HG03342 (cell line): ENCODE measurements at regions not wholly inside any gene's neighbourhood (a gene's known extent, or its start where the extent isn't known, plus 50 kb on each side); places are given as distances from the start of the nearest gene placed in this dataset.

Experiments
- ATAC-seq: cut with Tn5 transposase; IDR thresholded peaks from one replicate; pipeline ENCODE4 v1.9.1; 2021; ENCODE audit warnings: mild to moderate bottlenecking, moderate library complexity; ENCODE audit not compliant: unreplicated experiment

DNA sequence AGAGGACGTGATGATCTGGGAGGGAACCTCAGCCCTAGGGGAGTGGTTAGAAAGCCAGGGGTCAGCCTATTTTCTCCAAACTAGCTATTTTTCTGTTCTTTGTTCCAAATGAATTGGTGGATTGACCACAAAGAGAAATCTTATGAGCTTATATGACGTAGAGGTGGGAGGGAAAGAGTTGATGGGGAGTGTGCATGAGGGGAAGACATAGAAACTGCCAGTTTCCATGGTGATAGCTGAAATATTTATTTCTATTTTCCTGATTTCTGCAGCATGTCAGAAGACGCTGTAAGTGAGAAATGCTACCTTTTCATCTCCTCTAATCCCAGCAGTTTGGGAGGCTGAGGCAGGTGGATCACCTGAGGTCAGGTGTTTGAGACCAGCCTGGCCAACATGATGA, 51.4 kb upstream of the CISTR start:
- no peak for ATAC-seq

DNA sequence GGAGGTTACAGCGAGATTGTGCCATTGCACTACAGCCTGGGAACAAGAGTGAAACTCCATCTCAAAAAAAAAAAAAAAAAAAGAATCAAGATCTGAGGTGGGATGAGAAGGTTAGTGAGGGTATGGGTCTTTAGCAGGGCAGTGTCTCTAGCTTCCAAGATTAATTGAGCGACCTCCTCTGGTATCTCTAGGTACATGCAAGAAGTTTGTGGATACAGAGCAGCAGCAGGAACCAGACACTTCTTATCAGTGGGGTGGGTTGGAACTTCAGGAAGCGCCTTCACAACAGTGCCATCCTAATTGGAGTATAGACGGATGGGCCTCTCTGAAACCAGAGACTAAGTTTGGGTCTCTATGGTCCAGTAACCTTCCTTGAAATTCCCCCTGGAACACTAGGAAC, 51.9 kb upstream of the CISTR start:
- ATAC-seq: no peak

DNA sequence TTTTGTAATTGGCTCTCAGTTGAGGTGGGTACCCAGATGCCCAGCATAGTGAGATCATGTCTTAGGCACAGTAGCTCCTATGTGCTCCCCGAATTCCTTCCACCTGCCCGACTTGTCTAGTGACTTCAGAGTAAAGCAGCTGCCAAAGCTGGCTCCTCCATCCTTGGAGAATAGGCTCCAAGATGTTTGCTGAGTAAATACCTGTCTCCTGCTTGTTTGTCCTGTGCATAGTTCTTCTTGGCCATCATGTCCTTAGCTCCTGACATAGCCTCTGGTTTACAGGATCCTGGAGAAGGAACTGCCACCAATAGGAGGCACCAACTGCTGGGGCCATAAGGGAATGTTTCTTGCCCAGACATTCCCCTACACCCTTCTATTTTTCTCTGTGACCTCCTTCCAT, 52.6 kb upstream of the CISTR start:
- no peak for ATAC-seq

DNA sequence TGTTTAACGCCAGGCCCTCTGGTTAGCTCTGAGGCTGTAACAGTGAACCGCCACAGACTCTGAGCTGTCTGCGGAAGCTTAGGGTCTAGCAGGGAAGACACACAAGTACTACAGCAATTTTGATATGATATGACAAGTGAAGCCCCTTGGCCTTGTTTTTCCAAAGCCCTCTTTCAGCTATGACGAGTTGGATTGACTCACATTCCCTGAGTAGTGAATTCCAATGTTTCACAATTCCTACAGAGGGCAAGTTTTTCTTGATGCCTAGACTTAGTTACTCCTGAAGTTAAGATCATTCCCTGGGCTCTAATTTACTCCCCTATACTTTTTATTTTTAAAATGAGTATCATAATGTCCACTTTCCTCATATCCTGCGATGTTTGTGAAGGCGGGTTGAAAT, 53.3 kb upstream of the CISTR start:
- no peak for ATAC-seq

DNA sequence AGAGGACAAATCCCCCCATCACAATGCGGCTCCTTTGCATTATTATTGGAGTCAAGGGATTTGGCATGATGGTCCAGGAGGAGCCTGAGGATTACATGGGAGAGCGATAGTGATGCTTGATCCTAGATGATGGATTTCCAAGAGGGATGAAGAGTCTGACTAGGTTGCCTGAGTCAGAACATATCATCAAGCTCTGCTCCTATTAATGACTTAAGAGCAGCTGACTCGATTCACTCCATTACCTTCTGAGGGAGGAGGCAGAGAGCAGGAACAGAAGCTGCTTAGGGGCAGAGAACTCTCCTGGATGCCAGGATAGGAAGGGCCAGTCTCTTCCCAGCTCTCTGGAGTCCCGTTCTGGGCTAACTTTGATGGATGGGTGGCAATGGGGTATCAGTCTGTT, 54.0 kb upstream of the CISTR start:
- no peak for ATAC-seq

DNA sequence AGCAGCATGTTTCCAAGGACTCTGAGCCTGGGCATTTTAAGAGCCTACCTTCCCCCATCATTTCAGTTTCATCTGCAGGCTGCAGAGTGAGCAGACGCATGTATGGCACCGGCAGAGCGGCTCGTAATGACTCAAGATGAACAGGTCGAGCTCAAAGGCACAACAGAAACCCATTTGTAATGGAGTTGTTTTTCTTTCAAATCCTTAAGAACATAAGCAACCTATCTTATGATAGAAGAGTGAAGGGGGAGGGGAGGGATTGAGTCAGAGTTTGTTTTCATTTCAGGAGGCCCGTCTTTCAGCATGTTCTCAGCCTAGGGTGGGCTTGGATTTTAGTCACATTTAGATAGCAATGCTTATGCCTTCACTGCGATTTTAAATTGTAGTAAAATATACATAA, 54.9 kb upstream of the CISTR start:
- no peak for ATAC-seq

DNA sequence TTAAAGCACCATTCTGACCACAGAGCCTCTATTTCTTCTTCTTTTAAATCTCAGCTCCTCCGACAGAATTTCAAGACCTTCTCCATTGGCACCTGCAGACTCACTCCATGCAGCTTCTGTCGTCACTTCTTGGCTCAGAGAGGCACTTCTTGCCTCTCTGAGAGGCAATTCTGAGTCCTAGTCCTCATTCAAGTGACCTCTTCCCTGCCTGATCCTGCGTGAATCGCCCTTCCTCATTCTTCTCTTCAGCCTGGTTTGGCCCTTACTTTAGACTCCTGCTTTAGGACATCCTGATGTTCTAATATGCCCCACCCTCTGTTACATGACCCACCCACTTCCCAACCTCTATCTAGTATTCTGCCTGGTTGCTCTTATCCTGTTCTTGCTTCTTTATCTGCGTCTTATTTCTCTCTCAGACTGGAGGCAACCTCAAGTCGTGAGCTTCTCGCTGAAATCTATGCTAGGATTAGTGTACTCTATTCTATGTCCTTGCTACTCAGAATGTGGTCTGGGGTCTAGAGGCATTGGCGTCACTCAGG, 55.6 kb upstream of the CISTR start:
- ATAC-seq: no peak

DNA sequence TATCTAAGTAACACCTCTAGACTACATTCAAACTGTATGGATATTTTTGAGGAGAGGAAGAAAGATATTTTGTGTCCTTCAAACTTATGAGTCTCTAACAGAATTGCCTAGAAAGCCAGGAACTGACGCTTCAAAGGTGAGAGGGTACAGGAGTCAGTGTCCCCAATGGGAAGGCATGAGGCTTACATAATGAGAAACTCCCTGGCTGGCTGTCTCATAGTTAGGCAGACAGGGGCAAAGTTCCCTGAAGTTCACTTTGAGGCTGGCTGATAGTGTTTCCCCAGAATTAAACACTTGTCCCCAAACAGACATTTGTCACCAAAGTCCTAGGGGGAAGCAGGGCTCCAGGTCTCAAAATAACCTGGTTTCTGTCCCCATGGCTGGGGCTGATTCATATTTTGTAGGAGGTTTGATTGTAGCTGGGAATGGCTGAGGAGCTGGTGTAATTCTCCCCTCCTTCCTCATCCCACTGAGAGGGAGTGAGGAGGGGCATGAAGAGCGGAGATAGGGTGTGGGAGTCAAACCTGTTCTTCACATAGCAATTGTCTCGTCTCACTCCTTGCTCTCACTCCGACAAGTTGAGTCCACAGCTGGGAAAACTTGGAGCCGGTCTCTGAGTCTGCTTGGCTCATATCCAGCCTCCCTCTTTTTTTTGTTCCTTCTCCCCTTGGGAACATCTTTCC, 56.4 kb upstream of the CISTR start:
- no peak for ATAC-seq

DNA sequence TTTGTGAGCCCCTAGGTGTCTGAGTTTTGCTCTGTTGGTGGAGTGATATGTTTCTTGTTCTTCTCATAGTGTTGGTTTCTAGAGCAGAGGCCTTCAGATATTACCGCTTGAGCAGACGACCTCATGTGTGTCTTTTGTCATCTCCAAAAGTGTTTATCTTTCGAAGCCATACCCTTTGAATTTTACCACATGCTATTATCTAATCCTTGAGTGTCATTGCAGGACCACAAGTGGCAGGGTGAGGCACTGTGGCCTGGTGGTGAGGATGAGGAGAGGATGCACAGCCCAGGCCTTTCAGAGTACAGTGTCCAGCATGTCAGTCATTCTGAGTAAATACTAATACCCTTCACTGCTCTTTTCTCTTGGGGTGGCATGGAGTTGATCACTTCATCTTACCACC, 57.2 kb upstream of the CISTR start:
- no peak for ATAC-seq

DNA sequence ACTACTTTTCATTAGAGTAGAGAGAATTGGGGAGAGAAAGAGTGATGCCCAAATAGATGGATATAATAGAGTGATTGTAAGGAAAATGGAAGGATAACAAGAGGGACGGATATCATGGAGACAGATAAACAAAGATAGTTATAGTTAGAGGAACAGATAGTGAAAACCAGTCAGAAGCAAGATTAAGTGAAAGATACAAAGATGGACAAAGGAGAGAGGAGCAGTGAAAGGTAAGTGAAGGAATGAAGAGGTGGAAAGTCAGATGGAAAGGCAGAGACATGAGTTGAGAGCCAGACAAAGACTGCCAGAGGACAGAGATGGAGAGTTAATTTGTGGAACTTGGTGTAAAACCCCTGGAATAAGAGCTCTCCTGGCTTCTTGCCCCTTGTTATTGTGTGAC, 59.2 kb upstream of the CISTR start:
- ATAC-seq: no peak

DNA sequence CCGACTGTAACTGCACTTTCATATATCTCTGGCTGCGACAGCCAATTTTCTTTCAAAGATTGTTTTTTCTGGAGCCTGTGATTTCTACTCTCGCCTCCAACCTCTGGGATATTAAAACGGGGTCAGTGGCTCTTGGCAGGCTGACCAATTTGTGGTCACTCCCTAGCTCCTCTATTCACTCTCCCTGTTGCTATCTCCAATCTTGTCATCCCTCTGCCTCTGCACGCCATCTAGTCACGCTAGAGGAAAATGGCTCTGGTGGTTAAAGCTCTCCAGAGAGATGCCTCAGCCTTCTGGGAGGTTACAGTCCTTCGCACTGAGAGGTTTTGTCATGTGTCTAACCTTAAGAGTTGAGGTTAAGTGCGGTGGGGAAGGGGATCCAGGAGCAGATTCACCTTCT, 59.8 kb upstream of the CISTR start:
- no peak for ATAC-seq

DNA sequence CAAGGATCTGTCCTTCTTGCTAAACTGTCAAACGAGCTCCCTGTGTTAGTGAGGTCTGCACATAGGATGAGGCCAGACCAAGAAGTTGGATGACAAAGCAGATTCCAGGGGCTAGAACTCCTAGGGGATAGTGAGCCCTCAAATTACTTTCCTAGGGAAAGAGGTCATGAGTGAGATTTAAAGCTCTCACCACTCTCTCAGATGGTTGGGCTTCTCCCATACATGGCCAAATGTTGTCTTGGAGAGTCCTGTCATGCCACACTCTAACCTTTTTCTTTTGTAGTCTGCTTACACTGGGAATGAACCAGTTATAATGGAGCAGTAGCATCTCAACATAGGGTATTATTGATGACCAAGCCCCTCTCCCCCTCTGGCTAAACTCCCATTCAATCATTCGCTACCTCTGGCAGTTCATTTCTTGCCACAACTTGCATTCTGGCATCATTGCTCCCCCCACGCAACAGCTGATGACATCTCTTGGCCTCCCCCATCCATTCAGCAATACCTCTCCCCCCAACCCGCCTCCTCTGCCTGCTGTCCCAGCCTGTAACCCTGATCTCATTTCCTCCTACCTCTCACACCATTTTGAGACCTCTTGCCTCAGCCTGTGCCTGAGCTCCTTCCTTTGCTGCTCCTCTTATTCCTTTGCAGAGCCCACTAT, 64.7 kb upstream of the CISTR start:
- ATAC-seq: no peak

DNA sequence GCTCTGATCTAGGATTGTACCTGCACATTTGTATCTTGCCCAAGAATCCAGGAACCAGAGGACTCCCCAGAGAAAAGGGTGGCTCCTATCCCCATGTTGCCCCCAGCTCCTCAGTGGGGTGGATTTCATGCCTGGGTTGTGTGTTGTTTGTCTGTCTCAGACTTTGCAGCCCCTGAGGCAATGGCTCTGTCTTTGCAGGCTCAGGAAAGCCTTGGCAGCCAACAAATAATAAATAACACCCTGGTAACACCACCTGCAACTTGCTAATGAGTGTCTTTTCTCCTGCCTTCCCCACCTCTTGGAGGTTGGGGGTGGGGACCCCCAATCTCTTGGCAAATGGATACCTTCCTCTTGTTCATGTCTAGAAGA, 65.2 kb upstream of the CISTR start:
- no peak for ATAC-seq

DNA sequence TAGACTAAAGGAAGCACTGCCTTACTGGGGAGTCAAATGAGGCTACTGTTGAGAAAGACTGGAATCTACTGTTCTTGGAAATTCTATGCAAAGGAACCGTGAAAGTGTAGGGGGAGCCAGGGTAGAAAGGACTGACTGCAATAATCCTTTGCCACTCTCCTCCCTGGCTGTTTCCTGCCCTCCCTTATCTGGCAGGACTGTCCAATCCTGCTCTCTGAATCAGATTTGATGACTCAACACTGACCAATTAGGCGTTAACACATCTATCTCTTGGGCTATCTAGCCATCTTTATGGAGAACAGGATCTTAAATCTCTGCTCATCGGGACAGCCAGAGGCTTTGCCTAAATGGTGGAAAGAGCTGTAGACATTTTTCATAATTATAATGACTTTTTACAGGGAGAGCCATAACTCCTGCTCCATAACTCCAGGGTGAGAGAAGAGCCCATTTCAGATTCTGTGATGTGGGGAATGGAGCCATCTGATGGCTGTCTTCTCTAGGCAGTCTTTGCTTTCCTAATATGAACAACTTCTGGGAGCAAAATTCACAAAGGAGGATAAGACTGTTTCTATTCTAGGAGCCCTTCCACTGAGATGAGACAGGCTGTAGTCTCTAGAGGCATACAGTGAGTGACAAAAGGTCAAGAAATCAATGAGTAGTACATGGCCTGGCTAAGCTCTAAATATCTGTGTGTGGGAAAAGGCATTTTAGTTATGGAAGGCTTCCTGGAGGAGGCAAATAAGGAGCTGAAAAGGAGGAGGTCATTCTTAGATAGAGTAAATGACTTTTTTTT, 68.9 kb upstream of the CISTR start:
- ATAC-seq: no peak

DNA sequence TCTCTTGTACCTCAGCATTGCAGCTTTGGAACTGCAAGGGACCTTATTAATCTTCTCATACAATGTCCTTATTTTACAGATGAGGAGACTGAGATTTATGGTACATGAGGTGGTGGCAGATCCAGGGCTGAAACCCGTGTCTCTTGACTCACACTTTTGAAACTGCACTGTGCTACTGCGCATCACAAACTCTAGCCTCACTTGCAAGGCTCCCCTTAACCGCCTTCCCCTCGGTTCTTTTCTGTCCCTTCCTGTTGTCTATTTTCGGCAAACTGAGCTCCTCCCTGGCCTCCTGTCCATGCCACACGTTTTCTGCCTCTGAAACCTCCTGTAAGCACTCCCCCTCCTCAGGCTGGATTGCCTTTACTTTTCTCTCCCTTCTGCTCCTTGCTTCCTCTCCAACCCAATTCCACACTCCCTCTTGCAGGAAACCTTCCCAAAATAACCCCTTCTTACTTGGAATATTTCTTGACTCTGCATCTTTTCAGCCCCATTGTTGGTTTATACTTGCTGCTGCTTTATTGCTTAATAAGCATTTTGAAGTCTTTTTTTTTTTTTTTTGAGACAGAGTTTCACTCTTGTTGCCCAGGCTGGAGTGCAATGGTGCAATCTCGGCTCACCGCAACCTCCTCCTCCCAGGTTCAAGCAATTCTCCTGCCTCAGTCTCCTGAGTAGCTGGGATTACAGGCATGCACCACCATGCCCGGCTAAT, 72.4 kb upstream of the CISTR start:
- ATAC-seq: no peak

DNA sequence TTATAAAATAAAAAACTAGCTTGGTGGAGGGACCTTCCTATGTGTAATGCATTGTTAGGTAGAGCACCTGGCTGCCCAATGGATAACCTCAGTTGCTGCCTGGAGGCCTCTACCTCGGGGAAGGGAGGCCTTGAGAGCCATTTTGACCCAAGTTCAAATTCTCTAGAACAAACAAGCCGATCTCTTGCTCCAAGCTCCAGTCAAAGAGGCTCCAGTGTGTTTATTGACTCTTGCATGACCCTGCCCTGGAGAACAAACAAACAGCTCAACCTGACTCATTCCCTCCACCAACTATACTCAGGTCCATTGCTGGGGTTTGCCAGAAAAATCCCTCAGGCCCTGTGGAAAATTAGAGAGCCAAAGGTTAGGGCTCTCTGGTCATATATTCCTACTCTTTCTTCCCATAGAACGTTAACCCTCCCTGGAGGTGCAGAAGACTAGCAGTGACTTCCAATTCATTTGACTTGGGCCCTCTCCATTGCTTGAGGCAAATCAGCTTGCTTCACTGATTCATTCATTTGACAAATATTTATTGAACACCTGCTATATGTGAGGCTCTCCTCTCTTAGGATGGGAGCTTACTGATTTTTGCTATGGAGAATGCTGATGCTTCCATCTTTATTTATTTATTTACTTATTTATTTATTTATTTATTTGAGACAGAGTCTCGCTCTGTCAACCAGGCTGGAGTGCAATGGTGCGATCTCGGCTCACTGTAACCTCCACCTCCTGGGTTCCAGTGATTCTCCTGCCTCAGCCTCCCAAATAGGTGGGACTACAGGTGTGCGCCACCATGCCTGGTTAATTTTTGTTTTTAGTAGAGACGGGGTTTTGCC, 73.7 kb upstream of the CISTR start:
- no peak for ATAC-seq

DNA sequence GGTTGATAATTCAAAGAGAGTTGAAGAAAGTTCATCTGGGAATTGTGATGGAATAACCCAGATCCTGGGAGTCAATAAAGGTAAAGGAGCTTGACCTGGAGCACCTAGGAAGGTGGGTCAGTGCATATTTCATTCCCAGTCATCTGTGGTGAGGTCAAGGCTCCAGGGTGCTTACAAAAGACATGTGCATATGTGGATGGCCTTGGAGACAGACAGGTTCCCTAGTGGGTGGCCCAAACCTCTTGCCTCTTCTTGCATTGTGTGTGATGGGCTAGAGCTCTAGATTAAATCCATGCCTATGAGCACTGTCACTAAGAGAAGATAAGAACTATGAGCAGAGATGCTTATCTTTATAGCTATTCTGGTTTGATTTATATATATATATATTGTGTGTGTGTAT, 75.5 kb upstream of the CISTR start:
- no peak for ATAC-seq

DNA sequence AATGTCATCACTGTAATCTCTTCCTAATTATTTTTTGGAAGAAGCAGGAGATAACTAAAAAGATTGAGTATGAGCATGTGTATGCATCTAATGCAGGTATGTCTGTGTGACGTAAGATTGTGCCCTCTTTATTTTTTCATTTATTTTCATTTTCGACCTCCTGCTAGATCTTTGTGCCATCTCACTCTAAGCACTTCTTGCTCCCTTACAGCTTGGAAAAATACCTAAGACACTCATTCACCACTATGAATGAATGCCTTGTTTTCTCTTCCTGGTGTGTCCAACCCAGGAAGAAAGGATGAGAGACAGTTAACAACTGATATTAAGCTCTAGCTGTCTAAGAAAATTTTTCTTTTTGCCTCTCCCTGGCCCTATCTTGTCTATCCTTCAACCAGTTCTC, 76.8 kb upstream of the CISTR start:
- no peak for ATAC-seq

DNA sequence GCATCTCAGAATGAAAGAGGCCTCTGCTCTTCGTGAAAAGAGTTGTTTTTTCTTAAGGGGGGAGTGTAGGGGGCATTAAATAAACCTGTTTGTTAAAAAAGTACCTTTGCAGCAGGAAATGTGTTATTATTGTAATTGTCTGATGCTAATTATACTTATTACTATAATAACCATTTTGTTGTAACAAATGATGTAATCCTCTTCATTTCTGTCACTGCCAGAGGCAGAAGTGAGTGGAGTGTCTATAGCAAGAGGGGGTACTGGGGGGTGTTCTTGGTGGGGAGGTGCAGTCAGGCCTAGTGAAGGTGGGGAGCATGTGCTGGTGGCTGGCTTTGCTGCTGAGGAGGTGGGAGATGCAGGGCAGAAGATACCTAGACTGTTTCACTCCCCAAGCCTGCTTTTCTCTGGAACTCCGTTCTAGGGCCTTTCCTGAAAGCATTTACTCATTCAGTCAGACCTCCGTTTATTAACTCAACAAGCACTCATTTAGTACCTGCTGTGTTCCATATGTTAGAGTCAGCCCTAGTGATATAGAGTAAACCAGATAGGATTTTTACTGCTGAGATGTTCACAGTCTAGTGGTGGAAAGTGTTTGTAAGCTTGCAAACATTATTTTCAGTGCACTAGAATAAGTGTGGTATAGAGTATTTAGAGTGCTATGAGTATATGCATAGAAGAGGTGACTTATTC, 77.5 kb upstream of the CISTR start:
- ATAC-seq: no peak

DNA sequence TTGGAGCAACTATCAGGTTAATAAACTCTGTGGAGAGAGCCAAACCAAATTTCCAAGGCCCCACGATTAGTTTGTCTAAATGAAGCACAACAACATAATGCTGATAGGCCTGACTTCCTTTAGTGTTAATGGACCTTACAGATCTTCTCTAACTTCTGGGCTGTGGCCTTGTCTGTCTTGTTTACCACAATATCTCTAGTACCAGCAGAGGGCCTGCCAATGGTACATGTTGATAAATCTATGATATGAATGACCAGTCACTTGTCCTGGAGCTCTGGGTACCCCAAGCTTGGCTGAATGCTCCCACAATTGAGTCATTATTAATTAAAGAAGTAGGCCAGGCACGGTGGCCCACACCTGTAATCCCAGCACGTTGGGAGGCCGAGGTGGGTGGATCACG, 78.9 kb upstream of the CISTR start:
- ATAC-seq: no peak
